Panc1 (cell line): ENCODE measurements at regions not wholly inside any gene's neighbourhood (a gene's known extent, or its start where the extent isn't known, plus 50 kb on each side); places are given as distances from the start of the nearest gene placed in this dataset.

Experiments used
- CTCF ChIP-seq: fragments of 450-650 bp; IDR thresholded peaks from 2 replicates; pipeline ENCODE4 v1.5.1; 2017; ENCODE audit warnings: mild to moderate bottlenecking
- POLR2AphosphoS5 ChIP-seq: IDR thresholded peaks from 2 replicates; pipeline ENCODE4 v1.6.1; 2012; ENCODE audit warnings: mild to moderate bottlenecking, low read depth, low read length, moderate library complexity
- SIN3A ChIP-seq: IDR thresholded peaks from 2 replicates; pipeline ENCODE4 v1.6.1; 2012; ENCODE audit warnings: low read depth, mild to moderate bottlenecking, low read length, moderate library complexity, borderline replicate concordance; ENCODE audit not compliant: insufficient read depth

- no peak for TF ChIP-seq CTCF
- TF ChIP-seq POLR2AphosphoS5, result no peak
- TF ChIP-seq SIN3A, result no peak
Observed at GRCh38 chr12:46895726-46896125, 69.9 kb upstream of the SLC38A4 start.
